Epithelial cell of proximal tubule (primary cell): ENCODE measurements at regions not wholly inside any gene's neighbourhood (a gene's known extent, or its start where the extent isn't known, plus 50 kb on each side); places are given as distances from the start of the nearest gene placed in this dataset.
"Not testable (repeated sequence)": the region's sequence is repeated elsewhere in the genome, so short reads cannot be mapped to it uniquely, and the experiment has no call there.

Experiments
- DNase-seq: peaks from one replicate; pipeline ENCODE4 v3.0.0-alpha.2; 2011; ENCODE audit warnings: low read depth
- H3K4me3 ChIP-seq: 2 replicates; pipeline ENCODE4 v1.5.1; 2011; ENCODE audit warnings: low read depth, mild to moderate bottlenecking, low read length
- TF ChIP-seq, protein P1 (sequence below): conservative IDR thresholded peaks from 2 replicates; pipeline ENCODE4 v1.5.1; 2012; ENCODE audit warnings: low read depth, mild to moderate bottlenecking, low read length

DNA sequence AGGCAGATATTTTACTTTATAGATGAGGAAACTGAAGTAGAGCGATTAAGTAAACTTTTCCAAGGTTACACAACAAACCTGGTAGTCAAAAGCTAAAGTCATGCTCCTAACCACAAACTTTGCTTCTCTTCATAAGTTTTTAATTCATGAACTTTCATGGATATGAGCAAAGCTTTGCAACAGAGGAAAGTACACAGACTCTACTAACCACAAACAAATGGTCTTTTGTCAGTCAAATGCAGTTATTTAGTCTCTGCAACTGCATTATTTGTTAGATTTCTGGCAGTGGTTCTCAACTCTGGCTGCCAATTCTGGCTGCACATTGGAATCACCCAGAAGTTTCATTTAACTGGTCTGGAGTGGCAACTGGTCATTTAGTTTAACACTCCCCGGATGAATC lies 140.6 kb upstream of the TMEM168 start:
- TF ChIP-seq, protein P1, sequence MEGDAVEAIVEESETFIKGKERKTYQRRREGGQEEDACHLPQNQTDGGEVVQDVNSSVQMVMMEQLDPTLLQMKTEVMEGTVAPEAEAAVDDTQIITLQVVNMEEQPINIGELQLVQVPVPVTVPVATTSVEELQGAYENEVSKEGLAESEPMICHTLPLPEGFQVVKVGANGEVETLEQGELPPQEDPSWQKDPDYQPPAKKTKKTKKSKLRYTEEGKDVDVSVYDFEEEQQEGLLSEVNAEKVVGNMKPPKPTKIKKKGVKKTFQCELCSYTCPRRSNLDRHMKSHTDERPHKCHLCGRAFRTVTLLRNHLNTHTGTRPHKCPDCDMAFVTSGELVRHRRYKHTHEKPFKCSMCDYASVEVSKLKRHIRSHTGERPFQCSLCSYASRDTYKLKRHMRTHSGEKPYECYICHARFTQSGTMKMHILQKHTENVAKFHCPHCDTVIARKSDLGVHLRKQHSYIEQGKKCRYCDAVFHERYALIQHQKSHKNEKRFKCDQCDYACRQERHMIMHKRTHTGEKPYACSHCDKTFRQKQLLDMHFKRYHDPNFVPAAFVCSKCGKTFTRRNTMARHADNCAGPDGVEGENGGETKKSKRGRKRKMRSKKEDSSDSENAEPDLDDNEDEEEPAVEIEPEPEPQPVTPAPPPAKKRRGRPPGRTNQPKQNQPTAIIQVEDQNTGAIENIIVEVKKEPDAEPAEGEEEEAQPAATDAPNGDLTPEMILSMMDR, result no peak
- H3K4me3 ChIP-seq, result no peak overlapping the region
- DNase-seq, result peak; percentile 39

DNA sequence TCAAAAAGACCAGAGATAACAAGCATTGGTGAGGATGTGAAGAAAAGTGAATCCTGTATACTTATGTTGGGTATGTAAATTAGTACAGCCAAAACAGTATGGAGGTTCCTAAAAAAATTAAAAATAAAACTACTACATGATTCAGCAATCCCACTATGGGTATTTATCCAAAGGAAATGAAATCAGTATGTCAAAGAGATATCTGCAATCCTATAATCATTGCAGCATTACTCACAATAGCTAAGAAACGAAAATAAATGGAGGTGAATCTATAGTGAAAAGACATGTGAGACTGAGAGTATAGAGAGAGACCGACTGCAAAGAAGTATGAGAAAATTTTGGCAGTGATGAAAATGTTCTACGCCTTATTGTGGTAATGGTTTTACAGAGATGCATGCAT lies 139.2 kb upstream of the TMEM168 start:
- no peak overlapping the region for H3K4me3 ChIP-seq
- TF ChIP-seq, protein P1, result no peak
- no peak for DNase-seq

DNA sequence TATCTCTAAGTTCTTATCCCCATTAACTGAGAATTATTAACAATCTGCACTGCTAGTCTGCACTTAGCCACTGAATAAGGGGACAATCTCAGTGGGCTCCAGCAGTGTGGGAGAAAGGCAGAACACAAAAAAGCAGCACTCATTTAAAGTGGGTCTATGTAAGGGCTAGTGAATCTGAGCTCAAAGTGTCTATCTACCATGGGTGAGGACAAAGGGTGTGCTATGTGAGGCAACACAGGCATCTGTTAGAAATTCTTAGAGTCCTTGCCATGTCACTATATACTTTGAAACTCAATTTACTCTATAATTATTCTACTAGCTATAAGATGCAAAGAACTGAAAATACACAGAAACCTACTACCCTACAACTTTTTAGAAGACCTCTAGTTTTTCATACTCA lies 135.8 kb upstream of the TMEM168 start:
- no peak for DNase-seq
- no peak overlapping the region for H3K4me3 ChIP-seq
- TF ChIP-seq, protein P1, result no peak

DNA sequence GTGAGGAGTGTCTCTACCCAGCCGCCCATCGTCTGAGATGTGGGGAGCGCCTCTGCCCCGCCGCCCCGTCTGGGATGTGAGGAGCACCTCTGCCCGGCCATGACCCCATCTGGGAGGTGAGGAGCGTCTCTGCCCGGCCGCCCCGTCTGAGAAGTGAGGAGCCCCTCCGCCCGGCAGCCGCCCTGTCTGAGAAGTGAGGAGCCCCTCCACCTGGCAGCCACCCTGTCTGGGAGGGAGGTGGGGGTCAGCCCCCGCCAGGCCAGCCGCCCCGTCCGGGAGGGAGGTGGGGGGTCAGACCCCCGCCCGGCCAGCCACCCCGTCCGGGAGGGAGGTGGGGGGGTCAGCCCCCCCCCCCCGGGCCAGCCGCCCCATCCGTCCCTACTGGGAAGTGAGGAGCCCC lies 132.4 kb upstream of the TMEM168 start:
- not testable (repeated sequence) for DNase-seq, H3K4me3 ChIP-seq

DNA sequence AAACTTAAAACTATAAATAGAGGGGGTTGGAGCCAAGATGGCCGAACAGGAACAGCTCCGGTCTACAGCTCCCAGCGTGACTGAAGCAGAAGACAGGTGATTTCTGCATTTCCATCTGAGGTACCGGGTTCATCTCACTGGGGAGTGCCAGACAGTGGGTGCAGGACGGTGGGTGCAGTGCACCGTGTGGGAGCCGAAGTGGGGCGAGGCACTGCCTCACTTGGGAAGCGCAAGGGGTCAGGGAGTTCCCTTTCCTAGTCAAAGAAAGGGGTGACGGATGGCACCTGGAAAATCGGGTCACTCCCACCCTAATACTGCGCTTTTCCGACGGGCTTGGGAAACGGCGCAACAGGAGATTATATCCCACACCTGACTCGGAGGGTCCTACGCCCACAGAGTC lies 126.2 kb upstream of the TMEM168 start:
- not testable (repeated sequence) for H3K4me3 ChIP-seq, DNase-seq

DNA sequence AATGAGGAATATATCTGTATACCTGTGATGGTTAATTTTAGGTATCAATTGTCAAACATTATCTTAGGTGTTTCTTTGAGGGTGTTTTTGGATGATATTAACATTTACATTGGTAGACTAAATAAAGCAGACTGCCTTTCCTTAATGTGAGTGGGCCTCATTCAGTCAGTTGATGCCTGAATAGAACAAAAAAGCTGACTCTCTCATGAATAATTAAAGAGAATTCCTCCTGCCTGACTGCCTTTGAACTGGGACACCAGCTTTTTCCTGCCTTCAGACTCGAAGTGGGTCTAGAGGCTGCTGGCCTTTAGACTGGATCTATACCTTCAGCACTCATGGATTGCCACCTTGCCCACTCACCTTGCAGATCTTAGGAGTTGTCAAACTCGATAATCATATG lies 117.9 kb upstream of the TMEM168 start:
- H3K4me3 ChIP-seq, result no peak overlapping the region
- TF ChIP-seq, protein P1, result no peak
- DNase-seq, result no peak

DNA sequence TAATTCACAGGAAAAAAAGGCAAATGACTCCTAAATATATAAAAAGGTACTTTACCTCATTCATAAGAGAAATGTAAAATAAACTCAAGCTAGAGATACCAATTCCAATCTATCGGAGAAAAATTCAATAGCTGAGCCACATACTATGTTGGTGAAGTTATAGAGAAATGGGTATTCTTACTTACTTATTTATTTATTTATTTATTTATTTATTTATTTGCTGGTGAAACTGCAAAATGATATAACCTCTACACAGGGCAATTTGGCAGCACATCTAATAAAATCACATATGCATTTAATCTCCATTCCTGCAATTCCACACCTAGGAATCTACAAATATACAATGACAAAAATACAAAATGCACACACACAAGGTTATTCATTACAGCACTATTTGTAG lies 117.5 kb upstream of the TMEM168 start:
- TF ChIP-seq, protein P1, result no peak

DNA sequence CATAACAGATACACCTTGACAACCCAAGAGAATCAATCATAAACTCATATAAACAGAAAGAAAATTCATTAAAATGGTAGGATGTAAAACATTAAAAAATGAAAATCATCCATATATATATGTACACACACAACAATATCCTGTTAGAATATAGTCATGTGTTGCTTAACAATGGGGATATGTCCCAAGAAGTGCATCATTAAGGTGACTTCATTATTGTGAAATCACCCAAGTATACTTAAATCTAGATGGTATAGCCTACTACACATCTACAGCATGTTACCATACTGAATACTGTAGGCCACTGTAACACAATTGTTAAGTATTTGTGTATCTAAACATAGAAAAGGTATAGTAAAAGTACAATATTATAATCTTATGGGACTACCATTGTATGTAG lies 115.8 kb upstream of the TMEM168 start:
- TF ChIP-seq, protein P1, result no peak
- DNase-seq, result no peak
- H3K4me3 ChIP-seq, result no peak overlapping the region

More for the DNA sequence above, 117.5 kb upstream of the TMEM168 start:
- DNase-seq, result no peak
- no peak overlapping the region for H3K4me3 ChIP-seq
